ENCODE measurements at regions not wholly inside any gene's neighbourhood (a gene's known extent, or its start where the extent isn't known, plus 50 kb on each side); places are given as distances from the start of the nearest gene placed in this dataset.

- DNase-seq = no peak
These were observed 455.0 kb downstream of the BRD1 start for GRCh38 chr22:49372530-49373288.

GRCh38 chr22:49372111-49372529 lies 455.6 kb downstream of the BRD1 start:
- no peak for DNase-seq

- no peak for DNase-seq
These were observed 456.2 kb downstream of the BRD1 start for GRCh38 chr22:49371325-49372110.

GRCh38 chr22:49370627-49371301 lies 456.9 kb downstream of the BRD1 start:
- DNase-seq = no peak

GRCh38 chr22:49369726-49370626 lies 457.7 kb downstream of the BRD1 start:
- DNase-seq = no peak

GRCh38 chr22:49368976-49369725 lies 458.5 kb downstream of the BRD1 start:
- DNase-seq = no peak

- no peak for DNase-seq
These were observed 459.3 kb downstream of the BRD1 start for GRCh38 chr22:49368221-49368975.

GRCh38 chr22:49367041-49367697 lies 460.5 kb downstream of the BRD1 start:
- DNase-seq = no peak

- no peak for DNase-seq
These were observed 461.2 kb downstream of the BRD1 start for GRCh38 chr22:49366437-49366836.

GRCh38 chr22:49365910-49366309 lies 461.8 kb downstream of the BRD1 start:
- DNase-seq = peak; percentile 30

- DNase-seq = no peak
These were observed 462.4 kb downstream of the BRD1 start for GRCh38 chr22:49365191-49365837.

GRCh38 chr22:49364398-49364797 lies 463.3 kb downstream of the BRD1 start:
- no peak for DNase-seq

GRCh38 chr22:49363526-49364230 lies 464.0 kb downstream of the BRD1 start:
- no peak for DNase-seq

GRCh38 chr22:49362211-49362839 lies 465.3 kb downstream of the BRD1 start:
- no peak for DNase-seq

GRCh38 chr22:49361164-49361563 lies 466.5 kb downstream of the BRD1 start:
- DNase-seq = no peak

GRCh38 chr22:49360746-49361145 lies 466.9 kb downstream of the BRD1 start:
- no peak for DNase-seq

GRCh38 chr22:49359076-49359475 lies 468.6 kb downstream of the BRD1 start:
- no peak for DNase-seq

- no peak for DNase-seq
These were observed 469.8 kb downstream of the BRD1 start for GRCh38 chr22:49357661-49358440.
